Bronchial epithelial cell (primary cell): ENCODE measurements at regions not wholly inside any gene's neighbourhood (a gene's known extent, or its start where the extent isn't known, plus 50 kb on each side); places are given as distances from the start of the nearest gene placed in this dataset.
"Not testable (repeated sequence)": the region's sequence is repeated elsewhere in the genome, so short reads cannot be mapped to it uniquely, and the experiment has no call there.

Experiments
- DNase-seq: peaks from one replicate; pipeline ENCODE4 v3.0.0-alpha.2; 2010; ENCODE audit warnings: low read depth
- FAIRE-seq: peaks from 2 replicates; lab custom pipeline; 2011; peaks lifted over from hg19 to GRCh38; lab: Jason Lieb, UNC
- H3K27me3 ChIP-seq: 2 replicates; pipeline ENCODE4 v1.5.1; 2011; ENCODE audit warnings: low read length; ENCODE audit not compliant: control insufficient read depth, insufficient read depth
- H3K36me3 ChIP-seq: 2 replicates; pipeline ENCODE4 v1.5.1; 2011; ENCODE audit warnings: low read length; ENCODE audit not compliant: control insufficient read depth, insufficient read depth
- H3K4me3 ChIP-seq: 2 replicates; pipeline ENCODE4 v1.5.1; 2011; ENCODE audit warnings: mild to moderate bottlenecking, low read depth, low read length, control low read depth
- TF ChIP-seq, protein P1 (sequence below): IDR thresholded peaks from 2 replicates; pipeline ENCODE4 v1.5.1; 2011; ENCODE audit warnings: mild to moderate bottlenecking, moderate library complexity, low read length, control low read depth, inconsistent platforms; ENCODE audit not compliant: insufficient read depth, severe bottlenecking

DNA sequence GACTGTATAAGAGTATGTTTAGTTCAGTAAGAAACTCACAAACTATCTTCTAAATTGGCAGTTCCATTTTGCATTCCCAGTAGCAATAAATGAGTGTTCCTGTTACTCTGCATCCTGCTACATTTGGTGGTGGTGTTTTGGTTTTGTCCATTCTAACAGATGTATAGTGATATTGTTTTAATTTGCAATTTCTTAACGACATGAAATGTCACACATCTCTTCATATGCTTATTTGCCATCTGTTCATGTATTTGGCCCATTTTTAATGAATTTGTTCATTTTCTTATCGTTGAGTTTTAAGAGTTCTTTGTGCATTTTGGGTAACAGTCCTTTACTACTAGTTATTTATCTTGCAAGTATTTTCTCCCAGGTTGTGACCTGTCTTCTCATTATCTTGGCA is 232.2 kb downstream of the TMA16 start:
- no peak for DNase-seq
- no peaks in the 10 kb centered on the region for H3K27me3 ChIP-seq
- TF ChIP-seq, protein P1, sequence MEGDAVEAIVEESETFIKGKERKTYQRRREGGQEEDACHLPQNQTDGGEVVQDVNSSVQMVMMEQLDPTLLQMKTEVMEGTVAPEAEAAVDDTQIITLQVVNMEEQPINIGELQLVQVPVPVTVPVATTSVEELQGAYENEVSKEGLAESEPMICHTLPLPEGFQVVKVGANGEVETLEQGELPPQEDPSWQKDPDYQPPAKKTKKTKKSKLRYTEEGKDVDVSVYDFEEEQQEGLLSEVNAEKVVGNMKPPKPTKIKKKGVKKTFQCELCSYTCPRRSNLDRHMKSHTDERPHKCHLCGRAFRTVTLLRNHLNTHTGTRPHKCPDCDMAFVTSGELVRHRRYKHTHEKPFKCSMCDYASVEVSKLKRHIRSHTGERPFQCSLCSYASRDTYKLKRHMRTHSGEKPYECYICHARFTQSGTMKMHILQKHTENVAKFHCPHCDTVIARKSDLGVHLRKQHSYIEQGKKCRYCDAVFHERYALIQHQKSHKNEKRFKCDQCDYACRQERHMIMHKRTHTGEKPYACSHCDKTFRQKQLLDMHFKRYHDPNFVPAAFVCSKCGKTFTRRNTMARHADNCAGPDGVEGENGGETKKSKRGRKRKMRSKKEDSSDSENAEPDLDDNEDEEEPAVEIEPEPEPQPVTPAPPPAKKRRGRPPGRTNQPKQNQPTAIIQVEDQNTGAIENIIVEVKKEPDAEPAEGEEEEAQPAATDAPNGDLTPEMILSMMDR, result no peak
- FAIRE-seq, result no peak
- no peak overlapping the region for H3K4me3 ChIP-seq
- no peaks in the 10 kb centered on the region for H3K36me3 ChIP-seq

DNA sequence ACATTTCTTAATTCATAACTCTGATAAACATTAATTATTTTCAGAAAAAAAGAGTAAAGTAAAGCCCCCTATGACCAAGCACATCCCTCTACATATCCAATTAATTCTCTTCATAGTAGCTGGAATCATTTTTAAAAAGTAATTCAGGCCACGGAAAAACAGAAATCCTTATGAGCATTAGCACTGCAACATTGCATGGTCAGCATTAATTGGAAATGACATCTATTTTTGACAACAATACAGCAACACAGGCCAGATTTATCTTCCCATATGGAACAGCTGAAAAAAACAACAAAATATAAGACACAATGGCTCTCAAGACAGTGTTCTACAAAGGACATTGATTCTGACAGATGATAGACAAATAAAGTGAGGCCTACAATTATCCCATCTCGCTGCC is 236.6 kb downstream of the TMA16 start:
- FAIRE-seq, result no peak
- no peak overlapping the region for H3K4me3 ChIP-seq
- H3K27me3 ChIP-seq, result no peaks in the 10 kb centered on the region
- no peaks in the 10 kb centered on the region for H3K36me3 ChIP-seq
- no peak for DNase-seq
- TF ChIP-seq, protein P1, result no peak

DNA sequence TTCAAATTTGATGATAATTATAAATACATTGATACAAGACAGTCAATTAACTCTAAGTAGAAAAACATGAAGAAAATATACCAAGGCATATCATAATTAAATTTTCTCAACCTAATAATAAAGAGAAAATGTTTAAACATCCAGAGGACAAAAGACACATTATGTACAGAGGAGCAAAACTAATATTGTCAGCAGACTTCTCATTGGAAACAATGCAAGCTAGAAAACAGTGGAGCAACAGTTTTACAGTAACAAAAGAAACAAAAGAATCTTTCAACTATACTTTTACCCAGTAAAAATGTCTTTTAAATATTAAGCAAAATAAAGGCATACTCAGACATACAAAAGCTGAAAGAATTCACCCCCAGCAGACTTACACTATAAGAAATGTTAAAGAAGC is 238.0 kb downstream of the TMA16 start:
- H3K36me3 ChIP-seq, result no peaks in the 10 kb centered on the region
- FAIRE-seq (no peak), DNase-seq (no peak)
- no peaks in the 10 kb centered on the region for H3K27me3 ChIP-seq
- TF ChIP-seq, protein P1, result no peak
- H3K4me3 ChIP-seq, result no peak overlapping the region

DNA sequence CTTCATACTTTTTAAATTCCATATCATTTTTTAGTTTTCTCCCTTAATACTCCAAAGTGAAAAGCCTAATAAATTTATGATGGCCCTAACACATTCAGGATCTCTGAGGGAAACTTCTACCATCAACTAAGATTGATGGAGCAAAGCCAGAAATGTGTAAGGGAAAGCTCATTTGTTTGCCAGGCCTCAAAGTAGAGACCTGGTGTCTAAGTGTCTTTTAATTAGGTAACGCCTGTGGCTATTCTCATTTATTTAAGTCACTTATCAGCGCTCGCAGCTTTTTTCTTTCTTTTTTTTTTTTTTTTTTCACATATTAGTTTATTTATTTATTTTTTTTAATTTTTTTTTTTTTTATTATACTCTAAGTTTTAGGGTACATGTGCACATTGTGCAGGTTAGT is 242.4 kb downstream of the TMA16 start:
- TF ChIP-seq, protein P1, result no peak
- DNase-seq, result no peak
- H3K36me3 ChIP-seq, result no peaks in the 10 kb centered on the region
- no peak for FAIRE-seq
- H3K27me3 ChIP-seq, result no peaks in the 10 kb centered on the region
- no peak overlapping the region for H3K4me3 ChIP-seq

DNA sequence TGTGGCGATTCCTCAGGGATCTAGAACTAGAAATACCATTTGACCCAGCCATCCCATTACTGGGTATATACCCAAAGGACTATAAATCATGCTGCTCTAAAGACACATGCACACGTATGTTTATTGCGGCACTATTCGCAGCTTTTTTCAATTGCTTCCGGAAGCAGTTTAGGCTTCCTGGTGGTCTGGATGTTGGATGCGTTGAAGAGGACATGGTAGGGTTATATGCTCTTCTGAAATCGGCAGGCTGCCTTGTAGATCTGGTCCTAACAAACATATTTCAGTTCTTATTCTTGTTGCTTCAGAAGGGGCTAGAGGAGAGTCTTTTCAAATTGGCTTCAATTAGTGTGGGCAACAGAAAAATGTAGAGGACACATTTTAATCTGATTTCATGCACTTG is 243.4 kb downstream of the TMA16 start:
- not testable (repeated sequence) for H3K27me3 ChIP-seq, H3K4me3 ChIP-seq, DNase-seq, H3K36me3 ChIP-seq, FAIRE-seq

DNA sequence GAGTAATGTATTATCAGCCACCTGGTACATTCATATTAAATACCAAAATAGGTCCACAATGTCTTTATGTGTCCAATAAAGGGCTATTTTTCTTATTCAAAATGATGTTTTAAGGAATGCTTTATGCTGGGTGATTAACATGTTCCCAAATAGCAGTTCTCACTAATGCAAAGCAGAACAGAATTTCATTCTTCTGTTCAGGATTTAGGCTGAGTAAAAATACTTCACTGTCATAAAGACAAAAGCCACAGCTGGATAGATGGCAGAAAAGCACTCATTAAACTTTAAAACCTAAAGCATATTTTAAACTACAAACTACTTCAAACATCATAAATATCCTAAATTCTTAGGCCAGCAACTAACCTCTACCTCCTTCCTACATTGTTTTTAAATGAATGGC is 244.0 kb downstream of the TMA16 start:
- H3K4me3 ChIP-seq, result no peak overlapping the region
- FAIRE-seq, result no peak
- TF ChIP-seq, protein P1, result no peak
- DNase-seq, result no peak
- no peaks in the 10 kb centered on the region for H3K27me3 ChIP-seq
- H3K36me3 ChIP-seq, result no peaks in the 10 kb centered on the region

DNA sequence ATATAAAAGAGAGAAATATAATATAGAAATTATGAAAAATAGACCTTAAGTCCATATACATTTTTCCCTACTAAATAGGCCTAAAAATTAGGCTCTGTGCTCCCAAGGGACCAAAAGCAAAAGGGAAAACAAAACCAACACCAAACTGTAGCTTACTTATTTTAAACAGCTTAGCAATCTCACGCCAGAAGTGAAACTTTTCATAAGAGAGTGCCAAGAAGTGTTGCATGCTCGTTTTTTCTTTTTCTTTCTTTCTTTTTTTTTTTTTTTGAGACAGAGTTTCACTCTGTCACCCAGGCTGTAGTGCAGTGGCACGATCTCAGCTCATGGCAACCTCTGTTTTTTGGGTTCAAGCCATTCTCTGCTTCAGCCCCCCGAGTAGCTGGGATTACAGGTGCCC is 250.4 kb downstream of the TMA16 start:
- no peaks in the 10 kb centered on the region for H3K27me3 ChIP-seq
- H3K36me3 ChIP-seq, result no peaks in the 10 kb centered on the region
- no peak overlapping the region for H3K4me3 ChIP-seq
- TF ChIP-seq, protein P1, result no peak
- DNase-seq (no peak), FAIRE-seq (no peak)
